ENCODE measurements at regions not wholly inside any gene's neighbourhood (a gene's known extent, or its start where the extent isn't known, plus 50 kb on each side); places are given as distances from the start of the nearest gene placed in this dataset.

GRCh38 chr7:26525398-26526264, 234.0 kb downstream of the SNX10 start:
- Histone ChIP-seq H3K4me3 (ENCODE audit: low read depth in 1 of 3, low read length in 3 of 3) (no peak overlapping the region), H3K27me3 (ENCODE audit: control insufficient read depth in 4 of 4, insufficient read depth in 4 of 4, low read length in 3 of 4) (no peaks in the 10 kb centered on the region), H3K9ac (ENCODE audit: low read depth in 1 of 2, low read length in 2 of 2) (no peak overlapping the region), H3K9me3 (ENCODE audit: control insufficient read depth in 4 of 4, low read length in 3 of 4) (no peaks in the 10 kb centered on the region), H3K36me3 (ENCODE audit: control insufficient read depth in 4 of 4, insufficient read depth in 3 of 4, low read depth in 1 of 4, low read length in 3 of 4) (no peaks in the 10 kb centered on the region), H3K4me1 (ENCODE audit: control insufficient read depth in 4 of 4, insufficient read depth in 4 of 4, low read length in 3 of 4) (no peaks in the 10 kb centered on the region), H3K27ac (ENCODE audit: low read depth in 1 of 2, low read length in 2 of 2) (no peak overlapping the region)
- TF ChIP-seq CTCF (IDR thresholded peaks at IDR 0.05; ENCODE audit: low read depth, low read length, missing input control) (no peak), EGR1 (IDR thresholded peaks at IDR 0.05; ENCODE audit: low read depth in 2 of 2) (no peak), NR2F2 (IDR thresholded peaks at IDR 0.05) (no peak), FOXA1 (IDR thresholded peaks at IDR 0.05) (no peak), YY1 (IDR thresholded peaks at IDR 0.05) (no peak)
- TF ChIP-seq, protein P1, sequence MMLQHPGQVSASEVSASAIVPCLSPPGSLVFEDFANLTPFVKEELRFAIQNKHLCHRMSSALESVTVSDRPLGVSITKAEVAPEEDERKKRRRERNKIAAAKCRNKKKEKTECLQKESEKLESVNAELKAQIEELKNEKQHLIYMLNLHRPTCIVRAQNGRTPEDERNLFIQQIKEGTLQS (IDR thresholded peaks at IDR 0.05), result no peak
- TF ChIP-seq, protein P2, sequence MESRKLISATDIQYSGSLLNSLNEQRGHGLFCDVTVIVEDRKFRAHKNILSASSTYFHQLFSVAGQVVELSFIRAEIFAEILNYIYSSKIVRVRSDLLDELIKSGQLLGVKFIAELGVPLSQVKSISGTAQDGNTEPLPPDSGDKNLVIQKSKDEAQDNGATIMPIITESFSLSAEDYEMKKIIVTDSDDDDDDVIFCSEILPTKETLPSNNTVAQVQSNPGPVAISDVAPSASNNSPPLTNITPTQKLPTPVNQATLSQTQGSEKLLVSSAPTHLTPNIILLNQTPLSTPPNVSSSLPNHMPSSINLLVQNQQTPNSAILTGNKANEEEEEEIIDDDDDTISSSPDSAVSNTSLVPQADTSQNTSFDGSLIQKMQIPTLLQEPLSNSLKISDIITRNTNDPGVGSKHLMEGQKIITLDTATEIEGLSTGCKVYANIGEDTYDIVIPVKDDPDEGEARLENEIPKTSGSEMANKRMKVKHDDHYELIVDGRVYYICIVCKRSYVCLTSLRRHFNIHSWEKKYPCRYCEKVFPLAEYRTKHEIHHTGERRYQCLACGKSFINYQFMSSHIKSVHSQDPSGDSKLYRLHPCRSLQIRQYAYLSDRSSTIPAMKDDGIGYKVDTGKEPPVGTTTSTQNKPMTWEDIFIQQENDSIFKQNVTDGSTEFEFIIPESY (IDR thresholded peaks at IDR 0.05), result no peak
- 60% methylated on average over 16 of the region's 16 CpGs for WGBS
- DNase-seq (ENCODE audit: low spot score), result no peak

- 52% methylated on average over 4 of the region's 4 CpGs for WGBS
- no peaks in the 10 kb centered on the region for H3K4me1 ChIP-seq (ENCODE audit: control insufficient read depth in 4 of 4, insufficient read depth in 4 of 4, low read length in 3 of 4)
- no peak for DNase-seq (ENCODE audit: low spot score)
- no peaks in the 10 kb centered on the region for H3K36me3 ChIP-seq (ENCODE audit: control insufficient read depth in 4 of 4, insufficient read depth in 3 of 4, low read depth in 1 of 4, low read length in 3 of 4)
- peaks cover 0 to 2% (median 0%) of the 10 kb centered on the region in 4 donors for H3K27me3 ChIP-seq (ENCODE audit: control insufficient read depth in 4 of 4, insufficient read depth in 4 of 4, low read length in 3 of 4)
- no peak overlapping the region for H3K9ac ChIP-seq (ENCODE audit: low read depth in 1 of 2, low read length in 2 of 2)
- H3K27ac ChIP-seq (ENCODE audit: low read depth in 1 of 2, low read length in 2 of 2), result no peak overlapping the region
- no peaks in the 10 kb centered on the region for H3K9me3 ChIP-seq (ENCODE audit: control insufficient read depth in 4 of 4, low read length in 3 of 4)
- no peak overlapping the region for H3K4me3 ChIP-seq (ENCODE audit: low read depth in 1 of 3, low read length in 3 of 3)
- TF ChIP-seq FOXA2 (IDR thresholded peaks at IDR 0.05), result no peak
- TF ChIP-seq NR2F2 (IDR thresholded peaks at IDR 0.05), result no peak
- TF ChIP-seq HNF4G (IDR thresholded peaks at IDR 0.05), result no peak
- no peak for TF ChIP-seq EGR1 (IDR thresholded peaks at IDR 0.05; ENCODE audit: low read depth in 2 of 2)
- TF ChIP-seq, protein P3, sequence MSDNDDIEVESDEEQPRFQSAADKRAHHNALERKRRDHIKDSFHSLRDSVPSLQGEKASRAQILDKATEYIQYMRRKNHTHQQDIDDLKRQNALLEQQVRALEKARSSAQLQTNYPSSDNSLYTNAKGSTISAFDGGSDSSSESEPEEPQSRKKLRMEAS (IDR thresholded peaks at IDR 0.05), result no peak
- TF ChIP-seq TAF1 (conservative IDR thresholded peaks at IDR 0.05), result no peak
- TF ChIP-seq, protein P2 (IDR thresholded peaks at IDR 0.05), result no peak
- no peak for TF ChIP-seq CTCF (IDR thresholded peaks at IDR 0.05; ENCODE audit: low read depth, low read length, missing input control)
- no peak for TF ChIP-seq YY1 (IDR thresholded peaks at IDR 0.05)
- TF ChIP-seq, protein P1 (IDR thresholded peaks at IDR 0.05), result no peak
- no peak for TF ChIP-seq JUND (IDR thresholded peaks at IDR 0.05)
- no peak for TF ChIP-seq GABPA (IDR thresholded peaks at IDR 0.05 in 1 of 2, conservative IDR thresholded peaks at IDR 0.05 in 1 of 2)
- TF ChIP-seq HNF4A (conservative IDR thresholded peaks at IDR 0.05), result no peak
- no peak for TF ChIP-seq RXRA (IDR thresholded peaks at IDR 0.05)
Measured at GRCh38 chr7:26526265-26526587, 234.6 kb downstream of the SNX10 start.
